Thoracic aorta (tissue), 2 donors: ENCODE measurements at regions not wholly inside any gene's neighbourhood (a gene's known extent, or its start where the extent isn't known, plus 50 kb on each side); places are given as distances from the start of the nearest gene placed in this dataset.
A peak's percentile ranks its signal among the peaks of the same experiment; 100 is the strongest.

Experiments used
- ATAC-seq: fragments of 150-250 bp; one replicate; pipeline ENCODE4 v1.8.0; 2017; ENCODE audit warnings: low read depth; ENCODE audit not compliant: insufficient number of reproducible peaks, low FRiP score
- DNase-seq: peaks from one replicate; pipeline ENCODE4 v3.0.0-alpha.2; 2020; ENCODE audit warnings: low spot score
- H3K27ac ChIP-seq, 2 donors: fragments of 200-600 bp; sonication (generic); 1 replicate in 1 of 2; 2 replicates in 1 of 2; pipeline ENCODE4 v1.5.1; 2016; ENCODE audit warnings: mild to moderate bottlenecking in 2 of 2, moderate library complexity in 2 of 2
- H3K27me3 ChIP-seq: fragments of 200-600 bp; sonication (generic); replicated peaks from 2 replicates; pipeline ENCODE4 v1.6.0; 2016; ENCODE audit warnings: mild to moderate bottlenecking; ENCODE audit not compliant: insufficient read depth
- H3K36me3 ChIP-seq: fragments of 200-600 bp; sonication (generic); one replicate; pipeline ENCODE4 v1.5.1; 2016
- H3K4me1 ChIP-seq, 2 donors: fragments of 200-600 bp; sonication (generic); 1 replicate in 1 of 2; 2 replicates in 1 of 2; pipeline versions ENCODE4 v1.5.1 to v1.6.0; 2016; ENCODE audit warnings: low read depth in 2 of 2, mild to moderate bottlenecking in 1 of 2; ENCODE audit not compliant: control insufficient read depth in 1 of 2
- H3K4me3 ChIP-seq: fragments of 200-600 bp; sonication (generic); 2 replicates; pipeline ENCODE4 v1.5.1; 2016; ENCODE audit warnings: mild to moderate bottlenecking
- H3K9me3 ChIP-seq: fragments of 200-600 bp; sonication (generic); 2 replicates; pipeline ENCODE4 v1.5.1; 2016
- CTCF ChIP-seq: fragments of 200-600 bp; sonication (generic); IDR thresholded peaks from one replicate; pipeline ENCODE4 v1.5.1; 2019; ENCODE audit warnings: antibody characterized with exemption

GRCh38 chr12:116354950-116355783, 77.7 kb upstream of the MED13L start:
- DNase-seq (no peak), ATAC-seq (no peak)
- no peaks in the 10 kb centered on the region for H3K27me3 ChIP-seq
- H3K9me3 ChIP-seq: no peaks in the 10 kb centered on the region
- H3K4me3 ChIP-seq: no peak overlapping the region
- no peak overlapping the region for H3K27ac ChIP-seq
- TF ChIP-seq CTCF: no peak
- H3K4me1 ChIP-seq: peaks cover 4 to 15% of the 10 kb centered on the region in 2 donors
- no peaks in the 10 kb centered on the region for H3K36me3 ChIP-seq

- Histone ChIP-seq H3K36me3 (no peaks in the 10 kb centered on the region), H3K4me1 (peaks cover 4 to 15% of the 10 kb centered on the region in 2 donors), H3K4me3 (peak overlapping the region; percentile 65), H3K27ac (peak overlapping the region; percentile 63 to 78), H3K27me3 (no peaks in the 10 kb centered on the region), H3K9me3 (no peaks in the 10 kb centered on the region)
- DNase-seq (no peak), ATAC-seq (no peak)
- no peak for TF ChIP-seq CTCF
These were observed 81.0 kb upstream of the MED13L start for GRCh38 chr12:116358536-116358892.

GRCh38 chr12:116358893-116359761, 81.6 kb upstream of the MED13L start:
- peaks cover 4 to 15% of the 10 kb centered on the region in 2 donors for H3K4me1 ChIP-seq
- ATAC-seq (peak; percentile 99), DNase-seq (peak; percentile 87)
- no peak for TF ChIP-seq CTCF
- peak overlapping the region; percentile 69 to 78 for H3K27ac ChIP-seq
- no peaks in the 10 kb centered on the region for H3K27me3 ChIP-seq
- H3K4me3 ChIP-seq: peak overlapping the region; percentile 65
- no peaks in the 10 kb centered on the region for H3K36me3 ChIP-seq
- H3K9me3 ChIP-seq: no peaks in the 10 kb centered on the region

GRCh38 chr12:116360579-116361413, 83.3 kb upstream of the MED13L start:
- ATAC-seq: no peak
- H3K4me1 ChIP-seq: peaks cover 4 to 15% of the 10 kb centered on the region in 2 donors
- no peak for DNase-seq
- H3K9me3 ChIP-seq: no peaks in the 10 kb centered on the region
- H3K4me3 ChIP-seq: no peak overlapping the region
- H3K27me3 ChIP-seq: no peaks in the 10 kb centered on the region
- H3K27ac ChIP-seq: no peak overlapping the region
- H3K36me3 ChIP-seq: no peaks in the 10 kb centered on the region
- no peak for TF ChIP-seq CTCF
